Endothelial cell of umbilical vein (primary cell): ENCODE measurements at regions not wholly inside any gene's neighbourhood (a gene's known extent, or its start where the extent isn't known, plus 50 kb on each side); places are given as distances from the start of the nearest gene placed in this dataset.

Source experiments
- CTCF ChIP-seq, 2 donors: IDR thresholded peaks; 1 replicate in 1 of 2; 2 replicates in 1 of 2; pipeline ENCODE4 v1.5.1; 2011; ENCODE audit warnings: low read length in 2 of 2, mild to moderate bottlenecking in 2 of 2, moderate library complexity in 2 of 2, control low read depth in 1 of 2, inconsistent platforms in 1 of 2, low read depth in 1 of 2; ENCODE audit not compliant: insufficient read depth in 1 of 2; ENCODE audit errors: extremely low read depth in 1 of 2
- FOS ChIP-seq: IDR thresholded peaks from 2 replicates; pipeline ENCODE4 v1.6.1; 2011; ENCODE audit warnings: mild to moderate bottlenecking, low read length, moderate library complexity, borderline replicate concordance; ENCODE audit not compliant: insufficient read depth
- GATA2 ChIP-seq: IDR thresholded peaks from 2 replicates; pipeline ENCODE4 v1.7.0; 2011; ENCODE audit warnings: low read depth, mild to moderate bottlenecking, moderate library complexity, mixed read lengths, low read length; ENCODE audit not compliant: insufficient read length, insufficient read depth
- JUN ChIP-seq: IDR thresholded peaks from 2 replicates; pipeline ENCODE4 v1.6.1; 2011; ENCODE audit warnings: borderline replicate concordance, low read depth; ENCODE audit not compliant: insufficient read length, insufficient read depth
- MAX ChIP-seq: IDR thresholded peaks from 2 replicates; pipeline ENCODE4 v1.6.1; 2011; ENCODE audit not compliant: insufficient read depth, insufficient read length
- POLR2A ChIP-seq: IDR thresholded peaks from 2 replicates; pipeline ENCODE4 v1.6.1; 2012; ENCODE audit warnings: low read depth, mild to moderate bottlenecking, control low read depth, low read length
- POLR2AphosphoS5 ChIP-seq: IDR thresholded peaks from 2 replicates; pipeline ENCODE4 v1.6.1; 2012; ENCODE audit warnings: low read depth, mild to moderate bottlenecking, control low read depth, low read length, moderate library complexity; ENCODE audit not compliant: insufficient read depth

- TF ChIP-seq POLR2A: no peak
- no peak for TF ChIP-seq CTCF (IDR thresholded peaks at IDR 0.05; ENCODE audit: extremely low read depth in 1 of 2, insufficient read depth in 1 of 2, low read depth in 1 of 2, low read length in 2 of 2)
- no peak for TF ChIP-seq MAX
- no peak for TF ChIP-seq POLR2AphosphoS5
- no peak for TF ChIP-seq FOS
- TF ChIP-seq GATA2: no peak
- TF ChIP-seq JUN: no peak
Measured at GRCh38 chr16:65453646-65454045, 331.8 kb upstream of the CDH11 start.
